ENCODE measurements at regions not wholly inside any gene's neighbourhood (a gene's known extent, or its start where the extent isn't known, plus 50 kb on each side); places are given as distances from the start of the nearest gene placed in this dataset.

- Histone ChIP-seq H2BK5ac (ENCODE audit: low read depth, low read length, poor library complexity) (no peak overlapping the region), H3K4me3 (ENCODE audit: low read depth, low read length) (no peak overlapping the region), H3K4me1 (ENCODE audit: control insufficient read depth in 1 of 2, insufficient read depth in 2 of 2, low read length in 2 of 2) (no peaks in the 10 kb centered on the region), H4K91ac (ENCODE audit: low read depth, low read length) (no peak overlapping the region), H3K4me2 (ENCODE audit: low read length) (no peak overlapping the region), H3K9me3 (ENCODE audit: insufficient read depth, low read depth, low read length) (no peaks in the 10 kb centered on the region), H4K12ac (ENCODE audit: low read depth, low read length) (no peak overlapping the region), H3K18ac (ENCODE audit: low read length) (no peak overlapping the region), H3K9ac (ENCODE audit: low read length) (no peak overlapping the region), H2BK12ac (ENCODE audit: low read length) (no peak overlapping the region), H3K23ac (ENCODE audit: low read length) (no peak overlapping the region), H3K36me3 (ENCODE audit: control insufficient read depth in 1 of 2, insufficient read depth in 2 of 2, low read length in 2 of 2) (no peaks in the 10 kb centered on the region), H4K8ac (ENCODE audit: low read depth, low read length) (no peak overlapping the region), H3K27me3 (ENCODE audit: insufficient read depth, low read length) (no peaks in the 10 kb centered on the region), H3K79me1 (ENCODE audit: low read length) (no peaks in the 10 kb centered on the region), H3K27ac (ENCODE audit: low read depth, low read length) (no peak overlapping the region), H3K14ac (ENCODE audit: low read length) (no peak overlapping the region), H2BK120ac (ENCODE audit: insufficient read depth, low read length, poor library complexity) (no peak overlapping the region), H3K4ac (ENCODE audit: low read depth, low read length) (no peak overlapping the region), H2AFZ (ENCODE audit: insufficient read depth, low read length, poor library complexity) (no peak overlapping the region), H2AK5ac (ENCODE audit: low read length) (no peak overlapping the region), H3K79me2 (ENCODE audit: control insufficient read depth, insufficient read depth, low read length, poor library complexity) (no peaks in the 10 kb centered on the region)
- DNase-seq = no peak
- no CpG with 5 or more reads among the region's 1 CpG for WGBS (ENCODE audit: extremely low coverage, insufficient coverage, insufficient read length)
These were observed 945.8 kb downstream of the CBLN2 start for GRCh38 chr18:71598374-71598773.

- H3K4me3 ChIP-seq (ENCODE audit: low read depth, low read length) = no peak overlapping the region
These were observed 946.9 kb downstream of the CBLN2 start for GRCh38 chr18:71597219-71597618.

DNA sequence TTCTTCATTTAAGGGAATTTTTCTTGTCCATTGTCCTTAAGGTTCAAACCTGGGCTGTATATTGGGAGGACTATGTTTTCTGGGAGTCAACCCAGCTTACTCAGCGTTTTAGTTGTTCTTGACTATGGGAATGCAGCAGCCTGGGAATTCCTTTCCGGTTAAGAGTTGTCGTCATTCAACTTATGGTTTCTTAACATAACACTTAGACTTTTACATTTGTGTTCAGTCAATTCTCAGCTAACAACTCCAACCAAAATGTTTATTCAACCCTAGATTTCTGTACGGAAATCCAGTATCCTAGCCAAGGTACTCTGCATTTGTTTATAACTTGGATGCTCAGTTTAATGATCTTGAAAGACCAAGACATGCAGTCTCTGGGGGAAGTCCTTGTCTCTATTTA lies 960.9 kb downstream of the CBLN2 start:
- H3K9me3 ChIP-seq (ENCODE audit: insufficient read depth, low read depth, low read length) = no peaks in the 10 kb centered on the region
- H3K27ac ChIP-seq (ENCODE audit: low read depth, low read length) = no peak overlapping the region
- WGBS (ENCODE audit: extremely low coverage, insufficient coverage, insufficient read length) = no CpG with 5 or more reads among the region's 4 CpGs

More at GRCh38 chr18:71597219-71597618, 946.9 kb downstream of the CBLN2 start:
- Histone ChIP-seq H3K4ac (ENCODE audit: low read depth, low read length) (no peak overlapping the region), H3K18ac (ENCODE audit: low read length) (no peak overlapping the region), H3K14ac (ENCODE audit: low read length) (no peak overlapping the region), H3K36me3 (ENCODE audit: control insufficient read depth in 1 of 2, insufficient read depth in 2 of 2, low read length in 2 of 2) (no peaks in the 10 kb centered on the region), H2BK12ac (ENCODE audit: low read length) (no peak overlapping the region), H3K9me3 (ENCODE audit: insufficient read depth, low read depth, low read length) (no peaks in the 10 kb centered on the region), H3K4me2 (ENCODE audit: low read length) (no peak overlapping the region), H3K27me3 (ENCODE audit: insufficient read depth, low read length) (no peaks in the 10 kb centered on the region), H3K79me1 (ENCODE audit: low read length) (no peaks in the 10 kb centered on the region), H2AFZ (ENCODE audit: insufficient read depth, low read length, poor library complexity) (no peak overlapping the region), H2AK5ac (ENCODE audit: low read length) (no peak overlapping the region), H3K27ac (ENCODE audit: low read depth, low read length) (no peak overlapping the region), H3K4me1 (ENCODE audit: control insufficient read depth in 1 of 2, insufficient read depth in 2 of 2, low read length in 2 of 2) (no peaks in the 10 kb centered on the region), H2BK120ac (ENCODE audit: insufficient read depth, low read length, poor library complexity) (no peak overlapping the region), H3K79me2 (ENCODE audit: control insufficient read depth, insufficient read depth, low read length, poor library complexity) (no peaks in the 10 kb centered on the region), H3K9ac (ENCODE audit: low read length) (no peak overlapping the region), H4K12ac (ENCODE audit: low read depth, low read length) (no peak overlapping the region), H2BK5ac (ENCODE audit: low read depth, low read length, poor library complexity) (no peak overlapping the region), H3K23ac (ENCODE audit: low read length) (no peak overlapping the region), H4K91ac (ENCODE audit: low read depth, low read length) (no peak overlapping the region), H4K8ac (ENCODE audit: low read depth, low read length) (no peak overlapping the region)
- no peak for DNase-seq
- no CpG with 5 or more reads among the region's 1 CpG for WGBS (ENCODE audit: extremely low coverage, insufficient coverage, insufficient read length)

DNA sequence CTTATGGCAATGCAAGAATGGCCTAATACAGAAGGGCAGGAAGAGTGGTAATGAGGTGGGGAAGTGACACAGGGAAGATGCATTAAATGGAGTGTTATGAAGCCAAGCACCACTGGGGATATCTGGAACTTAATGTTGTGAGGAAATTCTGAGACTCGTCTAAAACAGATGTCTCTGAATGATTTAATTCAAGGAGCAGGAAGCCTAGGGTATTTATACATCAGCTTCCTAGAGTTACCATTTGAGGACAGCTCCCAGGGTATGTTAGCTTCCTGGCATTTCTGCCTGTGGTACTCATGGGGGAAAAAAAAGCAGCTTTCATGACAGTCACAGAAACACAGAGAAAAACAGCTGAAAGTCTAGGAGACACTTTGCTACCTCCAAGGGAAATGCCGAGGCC lies 989.5 kb downstream of the CBLN2 start:
- no peak overlapping the region for H2AK5ac ChIP-seq (ENCODE audit: low read length)
- H3K18ac ChIP-seq (ENCODE audit: low read length) = no peak overlapping the region
- DNase-seq = no peak
- no peak overlapping the region for H2BK120ac ChIP-seq (ENCODE audit: insufficient read depth, low read length, poor library complexity)
- H4K12ac ChIP-seq (ENCODE audit: low read depth, low read length) = no peak overlapping the region
- H2BK5ac ChIP-seq (ENCODE audit: low read depth, low read length, poor library complexity) = no peak overlapping the region
- H4K8ac ChIP-seq (ENCODE audit: low read depth, low read length) = no peak overlapping the region
- H3K9ac ChIP-seq (ENCODE audit: low read length) = no peak overlapping the region
- no peak overlapping the region for H2BK12ac ChIP-seq (ENCODE audit: low read length)
- H3K36me3 ChIP-seq (ENCODE audit: control insufficient read depth in 1 of 2, insufficient read depth in 2 of 2, low read length in 2 of 2) = no peaks in the 10 kb centered on the region
- H3K4me1 ChIP-seq (ENCODE audit: control insufficient read depth in 1 of 2, insufficient read depth in 2 of 2, low read length in 2 of 2) = no peaks in the 10 kb centered on the region
- H3K9me3 ChIP-seq (ENCODE audit: insufficient read depth, low read depth, low read length) = peaks cover 5% of the 10 kb centered on the region
- no peak overlapping the region for H3K27ac ChIP-seq (ENCODE audit: low read depth, low read length)
- H3K27me3 ChIP-seq (ENCODE audit: insufficient read depth, low read length) = no peaks in the 10 kb centered on the region
- H3K79me2 ChIP-seq (ENCODE audit: control insufficient read depth, insufficient read depth, low read length, poor library complexity) = no peaks in the 10 kb centered on the region
- H2AFZ ChIP-seq (ENCODE audit: insufficient read depth, low read length, poor library complexity) = no peak overlapping the region
- H3K79me1 ChIP-seq (ENCODE audit: low read length) = no peaks in the 10 kb centered on the region
- H3K23ac ChIP-seq (ENCODE audit: low read length) = no peak overlapping the region
- H3K4me2 ChIP-seq (ENCODE audit: low read length) = no peak overlapping the region
- no CpG with 5 or more reads among the region's 2 CpGs for WGBS (ENCODE audit: extremely low coverage, insufficient coverage, insufficient read length)
- H3K14ac ChIP-seq (ENCODE audit: low read length) = no peak overlapping the region
- H4K91ac ChIP-seq (ENCODE audit: low read depth, low read length) = no peak overlapping the region
- H3K4ac ChIP-seq (ENCODE audit: low read depth, low read length) = no peak overlapping the region
- no peak overlapping the region for H3K4me3 ChIP-seq (ENCODE audit: low read depth, low read length)

More for the DNA sequence above, 960.9 kb downstream of the CBLN2 start:
- Histone ChIP-seq H3K79me1 (ENCODE audit: low read length) (no peaks in the 10 kb centered on the region), H2BK5ac (ENCODE audit: low read depth, low read length, poor library complexity) (no peak overlapping the region), H4K91ac (ENCODE audit: low read depth, low read length) (no peak overlapping the region), H3K4me1 (ENCODE audit: control insufficient read depth in 1 of 2, insufficient read depth in 2 of 2, low read length in 2 of 2) (no peaks in the 10 kb centered on the region), H4K8ac (ENCODE audit: low read depth, low read length) (no peak overlapping the region), H3K14ac (ENCODE audit: low read length) (no peak overlapping the region), H2BK12ac (ENCODE audit: low read length) (no peak overlapping the region), H2BK120ac (ENCODE audit: insufficient read depth, low read length, poor library complexity) (no peak overlapping the region), H4K12ac (ENCODE audit: low read depth, low read length) (no peak overlapping the region), H3K27me3 (ENCODE audit: insufficient read depth, low read length) (no peaks in the 10 kb centered on the region), H3K23ac (ENCODE audit: low read length) (no peak overlapping the region), H2AK5ac (ENCODE audit: low read length) (no peak overlapping the region), H3K36me3 (ENCODE audit: control insufficient read depth in 1 of 2, insufficient read depth in 2 of 2, low read length in 2 of 2) (no peaks in the 10 kb centered on the region), H3K9ac (ENCODE audit: low read length) (no peak overlapping the region), H3K4me2 (ENCODE audit: low read length) (no peak overlapping the region), H2AFZ (ENCODE audit: insufficient read depth, low read length, poor library complexity) (no peak overlapping the region), H3K4me3 (ENCODE audit: low read depth, low read length) (no peak overlapping the region), H3K18ac (ENCODE audit: low read length) (no peak overlapping the region), H3K79me2 (ENCODE audit: control insufficient read depth, insufficient read depth, low read length, poor library complexity) (no peaks in the 10 kb centered on the region), H3K4ac (ENCODE audit: low read depth, low read length) (no peak overlapping the region)
- DNase-seq = no peak
